ENCODE measurements at regions not wholly inside any gene's neighbourhood (a gene's known extent, or its start where the extent isn't known, plus 50 kb on each side); places are given as distances from the start of the nearest gene placed in this dataset.
"Not testable (repeated sequence)": the region's sequence is repeated elsewhere in the genome, so short reads cannot be mapped to it uniquely, and the experiment has no call there.

GRCh38 chr3:193069732-193070131, 152.1 kb upstream of the MB21D2 start:
- H3K27ac ChIP-seq (ENCODE audit: low read length); H3K27me3 ChIP-seq (ENCODE audit: control insufficient read depth in 1 of 2, insufficient read depth in 2 of 2, low read length in 2 of 2); H3K9me3 ChIP-seq (ENCODE audit: control insufficient read depth in 2 of 2, low read length in 2 of 2); H3K4me1 ChIP-seq (ENCODE audit: control insufficient read depth, insufficient read depth, low read length); H3K9ac ChIP-seq (ENCODE audit: low read length in 2 of 2); H3K36me3 ChIP-seq (ENCODE audit: control insufficient read depth in 2 of 2, insufficient read depth in 2 of 2, low read length in 2 of 2); H3K4me3 ChIP-seq (ENCODE audit: low read length in 2 of 2): not testable (repeated sequence)

- no peaks in the 10 kb centered on the region for H3K36me3 ChIP-seq (ENCODE audit: control insufficient read depth in 2 of 2, insufficient read depth in 2 of 2, low read length in 2 of 2)
- H3K4me3 ChIP-seq (ENCODE audit: low read length in 2 of 2), result no peak overlapping the region
- H3K27ac ChIP-seq (ENCODE audit: low read length), result no peak overlapping the region
- no peaks in the 10 kb centered on the region for H3K27me3 ChIP-seq (ENCODE audit: control insufficient read depth in 1 of 2, insufficient read depth in 2 of 2, low read length in 2 of 2)
- H3K4me1 ChIP-seq (ENCODE audit: control insufficient read depth, insufficient read depth, low read length), result no peaks in the 10 kb centered on the region
- peaks cover 0 to 6% of the 10 kb centered on the region in 2 donors for H3K9me3 ChIP-seq (ENCODE audit: control insufficient read depth in 2 of 2, low read length in 2 of 2)
- no peak overlapping the region for H3K9ac ChIP-seq (ENCODE audit: low read length in 2 of 2)
These were observed 161.5 kb upstream of the MB21D2 start for GRCh38 chr3:193078996-193079753.

DNA sequence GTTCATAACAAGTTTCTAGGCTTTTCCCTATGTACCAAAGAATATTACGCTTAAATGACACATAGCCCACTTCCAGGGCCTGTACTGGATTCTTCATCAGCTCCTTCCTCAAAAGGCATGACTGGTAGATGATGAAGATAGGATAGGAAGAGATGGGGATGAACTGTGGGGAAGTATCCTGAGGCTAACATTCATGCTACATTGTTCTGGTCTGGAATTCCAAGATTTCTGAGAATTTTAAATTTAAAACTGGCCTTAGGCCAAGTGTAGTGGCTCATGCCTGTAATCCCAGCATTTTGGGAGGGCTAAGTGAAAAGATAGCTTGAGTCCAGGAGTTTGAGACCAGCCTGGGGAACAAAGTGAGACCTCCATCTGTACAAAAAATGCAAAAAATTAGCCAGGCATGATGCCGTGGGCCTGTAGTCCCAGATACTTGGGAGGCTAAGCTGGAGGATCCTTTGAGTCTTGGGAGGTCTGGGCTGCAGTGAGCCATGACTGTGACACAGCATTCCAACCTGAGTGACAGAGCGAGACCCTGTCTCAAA, 160.1 kb upstream of the PLAAT1 start:
- H3K36me3 ChIP-seq (ENCODE audit: control insufficient read depth in 2 of 2, insufficient read depth in 2 of 2, low read length in 2 of 2), result no peaks in the 10 kb centered on the region
- no peaks in the 10 kb centered on the region for H3K27me3 ChIP-seq (ENCODE audit: control insufficient read depth in 1 of 2, insufficient read depth in 2 of 2, low read length in 2 of 2)
- no peaks in the 10 kb centered on the region for H3K4me1 ChIP-seq (ENCODE audit: control insufficient read depth, insufficient read depth, low read length)
- no peak overlapping the region for H3K4me3 ChIP-seq (ENCODE audit: low read length in 2 of 2)
- H3K9ac ChIP-seq (ENCODE audit: low read length in 2 of 2), result no peak overlapping the region
- H3K9me3 ChIP-seq (ENCODE audit: control insufficient read depth in 2 of 2, low read length in 2 of 2), result peaks cover 0 to 6% of the 10 kb centered on the region in 2 donors
- no peak overlapping the region for H3K27ac ChIP-seq (ENCODE audit: low read length)

DNA sequence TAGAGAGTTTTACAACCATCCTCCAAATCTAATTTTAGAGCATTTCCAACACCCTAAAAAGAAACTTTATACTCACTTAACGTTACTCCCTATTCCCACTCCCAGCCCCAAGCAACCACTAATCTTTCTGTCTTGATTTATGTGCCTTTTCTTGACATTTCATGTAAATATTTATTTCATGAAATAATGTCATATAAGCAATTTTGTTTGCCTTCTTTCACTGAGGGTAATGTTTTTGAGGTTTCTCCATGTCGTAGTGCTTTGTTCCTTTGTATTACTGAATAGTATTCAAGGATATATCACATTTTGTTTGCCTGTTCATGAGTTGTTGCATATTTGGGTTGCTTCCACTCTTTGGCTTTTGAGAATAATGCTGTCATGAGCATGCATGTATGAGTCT, 155.4 kb upstream of the PLAAT1 start:
- Histone ChIP-seq H3K4me3 (ENCODE audit: low read length in 2 of 2) (no peak overlapping the region), H3K27me3 (ENCODE audit: control insufficient read depth in 1 of 2, insufficient read depth in 2 of 2, low read length in 2 of 2) (no peaks in the 10 kb centered on the region), H3K9me3 (ENCODE audit: control insufficient read depth in 2 of 2, low read length in 2 of 2) (peaks cover 0 to 6% of the 10 kb centered on the region in 2 donors), H3K4me1 (ENCODE audit: control insufficient read depth, insufficient read depth, low read length) (no peaks in the 10 kb centered on the region), H3K9ac (ENCODE audit: low read length in 2 of 2) (no peak overlapping the region), H3K27ac (ENCODE audit: low read length) (no peak overlapping the region), H3K36me3 (ENCODE audit: control insufficient read depth in 2 of 2, insufficient read depth in 2 of 2, low read length in 2 of 2) (no peaks in the 10 kb centered on the region)

GRCh38 chr3:193086681-193087080, 154.3 kb upstream of the PLAAT1 start:
- Histone ChIP-seq H3K36me3 (ENCODE audit: control insufficient read depth in 2 of 2, insufficient read depth in 2 of 2, low read length in 2 of 2) (no peaks in the 10 kb centered on the region), H3K27ac (ENCODE audit: low read length) (no peak overlapping the region), H3K4me3 (ENCODE audit: low read length in 2 of 2) (no peak overlapping the region), H3K4me1 (ENCODE audit: control insufficient read depth, insufficient read depth, low read length) (no peaks in the 10 kb centered on the region), H3K9ac (ENCODE audit: low read length in 2 of 2) (no peak overlapping the region), H3K9me3 (ENCODE audit: control insufficient read depth in 2 of 2, low read length in 2 of 2) (peaks cover 0 to 5% of the 10 kb centered on the region in 2 donors), H3K27me3 (ENCODE audit: control insufficient read depth in 1 of 2, insufficient read depth in 2 of 2, low read length in 2 of 2) (no peaks in the 10 kb centered on the region)

DNA sequence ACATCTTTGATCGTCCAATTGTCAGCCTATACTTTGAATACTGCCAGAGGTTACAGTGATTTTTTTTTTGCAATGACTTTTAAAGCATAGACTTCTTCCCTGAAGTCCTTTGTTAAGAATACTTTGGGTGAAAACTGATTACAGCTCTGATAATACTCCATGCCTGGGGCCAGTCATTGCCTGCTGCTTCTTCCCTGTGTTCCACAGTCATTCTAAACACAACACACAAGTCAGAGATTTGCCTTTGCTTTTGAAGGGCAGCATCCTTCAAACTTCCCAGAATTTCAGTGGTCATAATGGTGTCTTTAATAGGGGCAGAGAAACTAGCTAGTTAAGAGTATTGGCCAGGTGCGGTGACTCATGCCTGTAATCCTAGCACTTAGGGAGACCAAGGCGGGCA, 153.7 kb upstream of the PLAAT1 start:
- H3K9me3 ChIP-seq (ENCODE audit: control insufficient read depth in 2 of 2, low read length in 2 of 2), result peaks cover 0 to 3% of the 10 kb centered on the region in 2 donors

DNA sequence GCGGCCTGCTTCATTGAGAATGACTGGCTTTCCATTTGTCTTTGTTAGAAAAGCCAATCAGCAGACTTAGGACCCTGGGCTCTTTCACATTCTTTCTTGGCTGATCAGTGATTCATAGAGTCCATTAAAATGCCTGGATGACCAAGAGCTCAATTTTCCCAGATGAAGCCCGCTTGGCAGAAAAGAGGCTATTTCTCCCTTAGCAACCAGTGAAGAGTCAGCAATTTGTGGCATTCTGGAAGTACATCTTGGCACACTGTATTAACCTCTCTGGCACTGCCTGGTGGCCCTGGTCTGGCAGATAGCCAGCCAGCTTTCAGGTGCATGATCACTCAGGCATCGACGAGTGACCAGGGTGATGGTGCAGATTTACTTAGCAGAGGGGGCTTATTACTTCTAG, 145.7 kb upstream of the PLAAT1 start:
- Histone ChIP-seq H3K36me3 (ENCODE audit: control insufficient read depth in 2 of 2, insufficient read depth in 2 of 2, low read length in 2 of 2) (no peaks in the 10 kb centered on the region), H3K27ac (ENCODE audit: low read length) (no peak overlapping the region), H3K9me3 (ENCODE audit: control insufficient read depth in 2 of 2, low read length in 2 of 2) (no peaks in the 10 kb centered on the region), H3K4me3 (ENCODE audit: low read length in 2 of 2) (no peak overlapping the region), H3K9ac (ENCODE audit: low read length in 2 of 2) (no peak overlapping the region), H3K4me1 (ENCODE audit: control insufficient read depth, insufficient read depth, low read length) (no peaks in the 10 kb centered on the region), H3K27me3 (ENCODE audit: control insufficient read depth in 1 of 2, insufficient read depth in 2 of 2, low read length in 2 of 2) (no peaks in the 10 kb centered on the region)

More for the DNA sequence above, 153.7 kb upstream of the PLAAT1 start:
- no peak overlapping the region for H3K9ac ChIP-seq (ENCODE audit: low read length in 2 of 2)
- no peak overlapping the region for H3K27ac ChIP-seq (ENCODE audit: low read length)
- no peaks in the 10 kb centered on the region for H3K27me3 ChIP-seq (ENCODE audit: control insufficient read depth in 1 of 2, insufficient read depth in 2 of 2, low read length in 2 of 2)
- H3K4me3 ChIP-seq (ENCODE audit: low read length in 2 of 2), result no peak overlapping the region
- H3K4me1 ChIP-seq (ENCODE audit: control insufficient read depth, insufficient read depth, low read length), result no peaks in the 10 kb centered on the region
- H3K36me3 ChIP-seq (ENCODE audit: control insufficient read depth in 2 of 2, insufficient read depth in 2 of 2, low read length in 2 of 2), result no peaks in the 10 kb centered on the region

DNA sequence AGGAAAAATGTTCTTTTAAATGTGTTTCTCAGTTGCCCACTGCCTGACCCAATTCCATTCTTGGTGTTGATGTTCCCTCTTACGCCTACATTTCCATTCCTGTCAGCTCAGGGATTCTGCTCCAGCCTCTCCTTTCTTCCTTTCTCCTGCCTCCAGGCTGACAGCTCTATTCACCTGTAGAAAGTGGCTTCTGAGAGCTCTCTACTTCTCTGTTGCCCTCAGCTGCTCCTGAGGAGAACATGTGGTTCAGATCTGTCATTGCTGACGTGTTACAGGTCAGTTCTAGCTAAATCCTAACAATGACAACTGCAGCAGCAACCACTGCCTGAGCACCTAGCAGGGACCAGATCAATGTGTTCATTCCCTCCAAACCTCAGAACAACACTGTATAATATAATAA, 144.9 kb upstream of the PLAAT1 start:
- Histone ChIP-seq H3K4me1 (ENCODE audit: control insufficient read depth, insufficient read depth, low read length) (no peaks in the 10 kb centered on the region), H3K4me3 (ENCODE audit: low read length in 2 of 2) (no peak overlapping the region), H3K36me3 (ENCODE audit: control insufficient read depth in 2 of 2, insufficient read depth in 2 of 2, low read length in 2 of 2) (no peaks in the 10 kb centered on the region), H3K27ac (ENCODE audit: low read length) (no peak overlapping the region), H3K9ac (ENCODE audit: low read length in 2 of 2) (no peak overlapping the region), H3K27me3 (ENCODE audit: control insufficient read depth in 1 of 2, insufficient read depth in 2 of 2, low read length in 2 of 2) (no peaks in the 10 kb centered on the region), H3K9me3 (ENCODE audit: control insufficient read depth in 2 of 2, low read length in 2 of 2) (no peaks in the 10 kb centered on the region)

DNA sequence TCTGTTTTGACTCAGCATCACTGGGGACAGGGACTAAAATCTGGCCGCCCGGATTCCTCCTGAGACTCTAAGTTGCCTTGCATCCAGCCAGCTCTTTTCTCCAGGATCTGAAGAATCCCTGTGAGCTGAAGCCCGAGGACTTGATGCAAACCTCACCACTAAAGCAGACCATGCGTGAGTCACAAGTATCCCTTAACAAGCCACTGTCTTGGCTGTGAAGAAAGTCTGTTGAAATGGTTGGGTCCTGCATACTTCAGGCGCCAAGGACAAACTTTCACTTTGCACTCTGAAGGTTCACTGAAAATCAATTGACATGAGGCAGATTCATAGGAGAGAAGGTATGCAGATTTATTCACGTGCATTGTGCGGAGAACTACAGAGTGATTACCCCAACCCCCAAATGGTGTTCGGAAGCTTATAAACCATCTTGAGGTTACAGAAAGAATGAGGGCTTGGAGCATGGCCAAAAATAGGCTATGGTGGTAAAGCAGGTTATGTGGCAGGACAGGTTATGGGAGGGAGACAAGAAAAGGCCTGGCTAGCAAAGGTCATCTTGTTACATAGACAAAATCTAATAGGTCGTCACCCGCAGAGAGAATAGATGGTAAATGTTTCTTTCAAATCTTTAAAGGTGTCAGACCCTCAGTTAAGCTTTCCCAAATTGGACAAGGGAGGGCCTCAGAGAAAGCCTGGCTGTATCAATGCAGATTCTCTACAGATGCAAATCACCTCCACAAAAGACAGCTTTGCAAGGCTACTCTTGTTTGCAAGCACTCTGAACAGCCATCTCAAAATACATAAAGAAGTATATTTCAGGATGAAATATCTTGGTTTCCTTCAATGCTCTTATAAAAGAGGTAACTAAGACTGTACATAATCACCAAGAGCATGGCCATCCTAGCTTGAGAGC, 126.3 kb upstream of the PLAAT1 start:
- Histone ChIP-seq H3K4me3 (ENCODE audit: low read length in 2 of 2) (no peak overlapping the region), H3K36me3 (ENCODE audit: control insufficient read depth in 2 of 2, insufficient read depth in 2 of 2, low read length in 2 of 2) (no peaks in the 10 kb centered on the region), H3K9ac (ENCODE audit: low read length in 2 of 2) (no peak overlapping the region), H3K9me3 (ENCODE audit: control insufficient read depth in 2 of 2, low read length in 2 of 2) (no peaks in the 10 kb centered on the region), H3K27me3 (ENCODE audit: control insufficient read depth in 1 of 2, insufficient read depth in 2 of 2, low read length in 2 of 2) (no peaks in the 10 kb centered on the region), H3K4me1 (ENCODE audit: control insufficient read depth, insufficient read depth, low read length) (no peaks in the 10 kb centered on the region), H3K27ac (ENCODE audit: low read length) (no peak overlapping the region)

DNA sequence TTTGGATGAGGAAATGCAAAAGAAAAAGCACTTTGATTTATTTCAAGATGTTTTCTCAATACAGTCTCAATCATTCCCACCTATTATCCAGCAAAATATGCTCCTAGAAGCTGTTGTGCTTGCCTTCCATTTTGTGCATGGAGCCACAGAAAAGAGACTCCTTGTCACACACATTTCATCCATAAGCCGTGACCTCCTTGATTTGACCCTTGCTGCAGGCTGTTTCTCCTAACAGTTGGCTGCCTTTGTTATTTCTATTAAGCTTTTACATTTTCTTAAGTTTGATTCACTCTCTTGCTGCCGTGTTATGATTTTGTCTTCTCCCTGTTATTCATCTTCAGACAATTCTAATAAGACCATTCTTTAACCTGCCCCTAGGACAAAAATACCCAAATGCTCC, 124.2 kb upstream of the PLAAT1 start:
- H3K9ac ChIP-seq (ENCODE audit: low read length in 2 of 2), result no peak overlapping the region
- H3K4me3 ChIP-seq (ENCODE audit: low read length in 2 of 2), result no peak overlapping the region
- H3K27me3 ChIP-seq (ENCODE audit: control insufficient read depth in 1 of 2, insufficient read depth in 2 of 2, low read length in 2 of 2), result no peaks in the 10 kb centered on the region
- H3K9me3 ChIP-seq (ENCODE audit: control insufficient read depth in 2 of 2, low read length in 2 of 2), result no peaks in the 10 kb centered on the region
- no peaks in the 10 kb centered on the region for H3K4me1 ChIP-seq (ENCODE audit: control insufficient read depth, insufficient read depth, low read length)
- no peaks in the 10 kb centered on the region for H3K36me3 ChIP-seq (ENCODE audit: control insufficient read depth in 2 of 2, insufficient read depth in 2 of 2, low read length in 2 of 2)
- H3K27ac ChIP-seq (ENCODE audit: low read length), result no peak overlapping the region

Data from stomach smooth muscle (tissue), 2 donors.